GM12878 (cell line): ENCODE measurements at regions not wholly inside any gene's neighbourhood (a gene's known extent, or its start where the extent isn't known, plus 50 kb on each side); places are given as distances from the start of the nearest gene placed in this dataset. TPM values are rescaled to one million over a fixed set of nuclear protein-coding genes. Genes with fewer than 3 reads are reported as not detected.
"Not testable (repeated sequence)": the region's sequence is repeated elsewhere in the genome, so short reads cannot be mapped to it uniquely, and the experiment has no call there.

Experiments
- ATAC-seq: fragments of 200-7000 bp; cut with Tn5 transposase; 3 replicates; pipeline ENCODE4 v1.9.1; 2020; ENCODE audit warnings: mild to moderate bottlenecking, moderate library complexity
- BruUV-seq: library from RNA; stranded (reverse); fragments of 400-500 nt; replicated peaks from 2 replicates; lab custom pipeline; 2021; lab: Mats Ljungman, UMichigan
- CTCF ChIA-PET: fragments of 300-600 bp; sonication (Branson Sonifier 250); formaldehyde crosslinking; extraction: SDS; loops from one replicate; lab custom pipeline; 2021; ENCODE audit warnings: inconsistent platforms; lab: Yijun Ruan, JAX
- POLR2A ChIA-PET: fragments of 350-600 bp; formaldehyde crosslinking; extraction: SDS; loops from one replicate; lab custom pipeline; 2021; ENCODE audit warnings: inconsistent platforms; lab: Charles Lee
- RAD21 ChIA-PET: fragments of 300-600 bp; sonication (Branson Sonifier 250); formaldehyde crosslinking; loops from one replicate; lab custom pipeline; 2023; ENCODE audit warnings: antibody characterized with exemption; ENCODE audit not compliant: unreplicated experiment; lab: Charles Lee
- SMC1A ChIA-PET: fragments of 300-600 bp; sonication (Branson Sonifier 250); formaldehyde crosslinking; loops from one replicate; lab custom pipeline; 2023; ENCODE audit not compliant: unreplicated experiment, uncharacterized antibody; lab: Charles Lee
- DNase-seq: peaks from one replicate; pipeline ENCODE4 v3.0.0-alpha.2; 2011; ENCODE audit warnings: low read depth, low spot score
- FAIRE-seq: peaks from 3 replicates; lab custom pipeline; 2011; peaks lifted over from hg19 to GRCh38; lab: Jason Lieb, UNC
- H2AFZ ChIP-seq: 2 replicates; pipeline ENCODE4 v1.6.0; 2011; ENCODE audit warnings: low read depth, low read length, control low read depth; ENCODE audit not compliant: control insufficient read depth
- H3K27ac ChIP-seq: 2 replicates; pipeline ENCODE4 v1.5.1; 2011; ENCODE audit warnings: control low read depth; ENCODE audit not compliant: control insufficient read depth, insufficient read depth
- H3K27me3 ChIP-seq, 2 experiments: replicated peaks in 1 of 2; 2 replicates each; pipeline versions ENCODE4 v1.6.0 to v1.6.1; 2011; ENCODE audit warnings: low read length in 1 of 2; ENCODE audit not compliant: control insufficient read depth in 2 of 2, insufficient read depth in 2 of 2
- H3K36me3 ChIP-seq, 2 experiments: 2 replicates each; pipeline ENCODE4 v1.5.1; 2011; ENCODE audit warnings: low read length in 1 of 2; ENCODE audit not compliant: control insufficient read depth in 2 of 2, insufficient read depth in 2 of 2
- H3K4me1 ChIP-seq: 2 replicates; pipeline ENCODE4 v1.6.1; 2011; ENCODE audit warnings: mild to moderate bottlenecking, low read length, moderate library complexity, mixed read lengths; ENCODE audit not compliant: control insufficient read depth, insufficient read depth
- H3K4me2 ChIP-seq: 2 replicates; pipeline ENCODE4 v1.6.0; 2011; ENCODE audit warnings: control low read depth; ENCODE audit not compliant: control insufficient read depth, insufficient read depth
- H3K4me3 ChIP-seq: fragments of 200-600 bp; sonication (generic); 2 replicates; pipeline ENCODE4 v1.5.1; 2016
- H3K79me2 ChIP-seq: 2 replicates; pipeline ENCODE4 v1.6.0; 2011; ENCODE audit warnings: low read length; ENCODE audit not compliant: control insufficient read depth, insufficient read depth
- H3K9ac ChIP-seq: 2 replicates; pipeline ENCODE4 v1.8.0; 2011; ENCODE audit warnings: low read length, control low read depth, mixed read lengths; ENCODE audit not compliant: control insufficient read depth, insufficient read depth
- H3K9me3 ChIP-seq: replicated peaks from 3 replicates; pipeline ENCODE4 v1.5.1; 2011; ENCODE audit warnings: mild to moderate bottlenecking, low read length; ENCODE audit not compliant: control insufficient read depth, insufficient read depth
- H4K20me1 ChIP-seq: 2 replicates; pipeline ENCODE4 v1.6.0; 2011; ENCODE audit not compliant: control insufficient read depth, insufficient read depth
- GATAD2B ChIP-seq: fragments of 450-650 bp; conservative IDR thresholded peaks from 2 replicates; pipeline ENCODE4 v1.6.1; 2017; ENCODE audit warnings: low read depth, mild to moderate bottlenecking, moderate library complexity
- WGBS: methylation state at CpG from one replicate; pipeline ENCODE4 v1.1.6; 2016; ENCODE audit warnings: low lambda C conversion rate; ENCODE audit not compliant: insufficient replicate concordance, insufficient coverage; ENCODE audit errors: missing lambda C conversion rate; 5-methylcytosine and 5-hydroxymethylcytosine counted together
- in situ Hi-C: fragments of 300-500 bp; cut with MboI; formaldehyde crosslinking; loops from 9 replicates; pipeline ENCODE4 v1.14.3; 2018; ENCODE audit warnings: mixed read lengths
- intact Hi-C: fragments of 100-400 bp; cut with micrococcal nuclease; formaldehyde crosslinking; loops from one replicate; pipeline ENCODE4 v1.14.2; 2022; ENCODE audit not compliant: unreplicated experiment
- small RNA-seq: library from RNA; depleted of rRNA; stranded (forward); fragments of <200 nt; gene quantifications from one replicate; pipeline ENCODE3, GENCODE V24; 2014
- TF ChIP-seq, protein P1 (sequence below): fragments of 450-650 bp; IDR thresholded peaks from 2 replicates; pipeline ENCODE4 v1.6.1; 2017; ENCODE audit warnings: mild to moderate bottlenecking

- H2AFZ ChIP-seq, H3K9me3 ChIP-seq, ATAC-seq, H3K4me3 ChIP-seq, RAD21 ChIA-PET, H3K4me2 ChIP-seq, intact Hi-C loops, H3K27me3 ChIP-seq, BruUV-seq, FAIRE-seq, CTCF ChIA-PET, POLR2A ChIA-PET, DNase-seq, H3K27ac ChIP-seq, H3K9ac ChIP-seq, H3K79me2 ChIP-seq, H3K4me1 ChIP-seq, H3K36me3 ChIP-seq, SMC1A ChIA-PET, H4K20me1 ChIP-seq, in situ Hi-C loops: not testable (repeated sequence)
- WGBS: no CpG with 5 or more reads among the region's 39 CpGs
- 0 out of 2 replicates have a peak, but pooled peaks have one; percentile 35 for TF ChIP-seq GATAD2B
- TF ChIP-seq, protein P1, sequence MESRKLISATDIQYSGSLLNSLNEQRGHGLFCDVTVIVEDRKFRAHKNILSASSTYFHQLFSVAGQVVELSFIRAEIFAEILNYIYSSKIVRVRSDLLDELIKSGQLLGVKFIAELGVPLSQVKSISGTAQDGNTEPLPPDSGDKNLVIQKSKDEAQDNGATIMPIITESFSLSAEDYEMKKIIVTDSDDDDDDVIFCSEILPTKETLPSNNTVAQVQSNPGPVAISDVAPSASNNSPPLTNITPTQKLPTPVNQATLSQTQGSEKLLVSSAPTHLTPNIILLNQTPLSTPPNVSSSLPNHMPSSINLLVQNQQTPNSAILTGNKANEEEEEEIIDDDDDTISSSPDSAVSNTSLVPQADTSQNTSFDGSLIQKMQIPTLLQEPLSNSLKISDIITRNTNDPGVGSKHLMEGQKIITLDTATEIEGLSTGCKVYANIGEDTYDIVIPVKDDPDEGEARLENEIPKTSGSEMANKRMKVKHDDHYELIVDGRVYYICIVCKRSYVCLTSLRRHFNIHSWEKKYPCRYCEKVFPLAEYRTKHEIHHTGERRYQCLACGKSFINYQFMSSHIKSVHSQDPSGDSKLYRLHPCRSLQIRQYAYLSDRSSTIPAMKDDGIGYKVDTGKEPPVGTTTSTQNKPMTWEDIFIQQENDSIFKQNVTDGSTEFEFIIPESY: 0 out of 2 replicates have a peak, but pooled peaks have one; percentile 29
Observed at GRCh38 chrX:115732530-115732929, 171.6 kb downstream of the PLS3 start.

DNA sequence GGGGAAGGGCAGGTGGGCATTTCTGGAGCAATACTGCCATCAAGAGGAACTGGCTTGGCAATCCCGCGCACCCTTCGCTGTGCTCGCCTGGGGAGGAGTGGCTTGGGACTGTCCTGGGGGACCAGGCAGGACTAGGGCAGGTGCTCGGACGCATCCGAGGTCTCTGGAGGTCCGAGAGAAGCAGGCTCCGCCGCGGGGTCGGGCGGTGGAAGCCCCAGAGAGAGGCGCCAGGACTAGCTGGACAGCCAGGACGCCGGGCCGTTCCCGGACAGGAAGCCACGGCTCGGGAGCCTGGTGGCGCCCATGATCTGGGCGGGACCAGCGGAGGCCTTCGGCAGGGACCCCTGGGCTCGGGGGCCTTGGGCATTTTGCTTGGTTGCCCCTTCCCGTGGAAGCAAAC, 174.3 kb downstream of the PLS3 start:
- FAIRE-seq, DNase-seq, BruUV-seq, in situ Hi-C loops, H3K4me3 ChIP-seq, H3K4me1 ChIP-seq, H3K27me3 ChIP-seq, POLR2A ChIA-PET, H3K79me2 ChIP-seq, H2AFZ ChIP-seq, RAD21 ChIA-PET, SMC1A ChIA-PET, intact Hi-C loops, H3K36me3 ChIP-seq, H3K9me3 ChIP-seq, H3K27ac ChIP-seq, H3K4me2 ChIP-seq, ATAC-seq, H3K9ac ChIP-seq, H4K20me1 ChIP-seq, CTCF ChIA-PET: not testable (repeated sequence)
- WGBS: no CpG with 5 or more reads among the region's 26 CpGs

Small RNAs in the stretch of these regions (small RNA-seq; reads per million reads assigned to genes)
- gene AC005000.1: not detected
